Panc1 (cell line): ENCODE measurements at regions not wholly inside any gene's neighbourhood (a gene's known extent, or its start where the extent isn't known, plus 50 kb on each side); places are given as distances from the start of the nearest gene placed in this dataset.

Experiments
- ATAC-seq: fragments of 200-7000 bp; cut with Tn5 transposase; 2 replicates; pipeline ENCODE4 v1.9.1; 2020; ENCODE audit warnings: mild to moderate bottlenecking, moderate library complexity
- BruUV-seq: library from RNA; stranded (reverse); fragments of 400-500 nt; replicated peaks from 2 replicates; lab custom pipeline; 2021; lab: Mats Ljungman, UMichigan
- CTCF ChIA-PET: fragments of 300-600 bp; sonication (Branson Sonifier 250); formaldehyde crosslinking; loops from one replicate; lab custom pipeline; 2022; ENCODE audit warnings: antibody characterized with exemption; lab: Charles Lee
- POLR2A ChIA-PET: fragments of 300-600 bp; sonication (Branson Sonifier 250); formaldehyde crosslinking; loops from one replicate; lab custom pipeline; 2022; ENCODE audit warnings: antibody characterized with exemption; lab: Charles Lee
- DNase-seq: peaks from one replicate; pipeline ENCODE4 v3.0.0-alpha.2; 2010; ENCODE audit warnings: low read depth, low spot score
- H3K27ac ChIP-seq: 2 replicates; pipeline ENCODE4 v1.5.1; 2011; ENCODE audit warnings: mild to moderate bottlenecking, low read length, inconsistent platforms
- H3K27me3 ChIP-seq: fragments of 200-500 bp; sonication (Bioruptor generic); 2 replicates; pipeline ENCODE4 v1.6.0; 2014; ENCODE audit warnings: low read length, inconsistent platforms; ENCODE audit not compliant: control insufficient read depth, insufficient read depth
- H3K36me3 ChIP-seq: fragments of 200-500 bp; sonication (Bioruptor generic); 2 replicates; pipeline ENCODE4 v1.5.1; 2014; ENCODE audit warnings: inconsistent platforms, mild to moderate bottlenecking, low read length, moderate library complexity; ENCODE audit not compliant: control insufficient read depth, insufficient read depth
- H3K4me1 ChIP-seq: 2 replicates; pipeline ENCODE4 v1.5.1; 2011; ENCODE audit warnings: inconsistent platforms, mild to moderate bottlenecking, low read length, moderate library complexity; ENCODE audit not compliant: control insufficient read depth, insufficient read depth
- H3K4me3 ChIP-seq, 2 experiments: 2 replicates each; pipeline ENCODE4 v1.5.1; 2011 to 2012; ENCODE audit warnings: low read depth in 2 of 2, low read length in 2 of 2, mild to moderate bottlenecking in 2 of 2, inconsistent platforms in 1 of 2, moderate library complexity in 1 of 2
- H3K9me3 ChIP-seq: fragments of 200-500 bp; sonication (Bioruptor generic); 2 replicates; pipeline ENCODE4 v1.5.1; 2014; ENCODE audit warnings: low read depth, mild to moderate bottlenecking, inconsistent platforms, low read length, moderate library complexity; ENCODE audit not compliant: control insufficient read depth, insufficient read depth
- POLR2AphosphoS5 ChIP-seq: IDR thresholded peaks from 2 replicates; pipeline ENCODE4 v1.6.1; 2012; ENCODE audit warnings: mild to moderate bottlenecking, low read depth, low read length, moderate library complexity
- REST ChIP-seq, 2 experiments: IDR thresholded peaks; 2 replicates each; pipeline ENCODE4 v1.6.1; 2011 to 2012; ENCODE audit warnings: low read depth in 2 of 2, control low read depth in 1 of 2, low read length in 1 of 2, mild to moderate bottlenecking in 1 of 2, moderate library complexity in 1 of 2; ENCODE audit not compliant: insufficient read depth in 1 of 2
- SIN3A ChIP-seq: IDR thresholded peaks from 2 replicates; pipeline ENCODE4 v1.6.1; 2012; ENCODE audit warnings: low read depth, mild to moderate bottlenecking, low read length, moderate library complexity, borderline replicate concordance; ENCODE audit not compliant: insufficient read depth
- TCF7L2 ChIP-seq: IDR thresholded peaks from 2 replicates; pipeline ENCODE4 v1.6.1; 2011; ENCODE audit warnings: mild to moderate bottlenecking, low read depth, low read length, inconsistent platforms
- in situ Hi-C: cut with HindIII; loops from 2 replicates; pipeline ENCODE4 v1.10.0; 2016; ENCODE audit warnings: low sequenced_read_pairs, low pct_unique_long_range_greater_than_20kb
- intact Hi-C: fragments of 100-400 bp; cut with micrococcal nuclease; formaldehyde crosslinking; loops from one replicate; pipeline ENCODE4 v1.10.0; 2022; ENCODE audit not compliant: unreplicated experiment
- TF ChIP-seq, protein P1 (sequence below): fragments of 450-650 bp; IDR thresholded peaks from 2 replicates; pipeline ENCODE4 v1.5.1; 2017; ENCODE audit warnings: mild to moderate bottlenecking

- ChIA-PET CTCF (no interaction called here), POLR2A (no interaction called here)
- no TSS peak for BruUV-seq
- ATAC-seq: no peak
- Histone ChIP-seq H3K27ac (no peak overlapping the region), H3K9me3 (no peaks in the 10 kb centered on the region), H3K36me3 (no peaks in the 10 kb centered on the region), H3K4me1 (no peaks in the 10 kb centered on the region), H3K27me3 (no peaks in the 10 kb centered on the region), H3K4me3 (no peak overlapping the region)
- in situ Hi-C loops (no loop called here), intact Hi-C loops (no loop called here)
- no peak for TF ChIP-seq REST (IDR thresholded peaks at IDR 0.05; ENCODE audit: insufficient read depth in 1 of 2, low read depth in 2 of 2, low read length in 1 of 2)
- TF ChIP-seq, protein P1, sequence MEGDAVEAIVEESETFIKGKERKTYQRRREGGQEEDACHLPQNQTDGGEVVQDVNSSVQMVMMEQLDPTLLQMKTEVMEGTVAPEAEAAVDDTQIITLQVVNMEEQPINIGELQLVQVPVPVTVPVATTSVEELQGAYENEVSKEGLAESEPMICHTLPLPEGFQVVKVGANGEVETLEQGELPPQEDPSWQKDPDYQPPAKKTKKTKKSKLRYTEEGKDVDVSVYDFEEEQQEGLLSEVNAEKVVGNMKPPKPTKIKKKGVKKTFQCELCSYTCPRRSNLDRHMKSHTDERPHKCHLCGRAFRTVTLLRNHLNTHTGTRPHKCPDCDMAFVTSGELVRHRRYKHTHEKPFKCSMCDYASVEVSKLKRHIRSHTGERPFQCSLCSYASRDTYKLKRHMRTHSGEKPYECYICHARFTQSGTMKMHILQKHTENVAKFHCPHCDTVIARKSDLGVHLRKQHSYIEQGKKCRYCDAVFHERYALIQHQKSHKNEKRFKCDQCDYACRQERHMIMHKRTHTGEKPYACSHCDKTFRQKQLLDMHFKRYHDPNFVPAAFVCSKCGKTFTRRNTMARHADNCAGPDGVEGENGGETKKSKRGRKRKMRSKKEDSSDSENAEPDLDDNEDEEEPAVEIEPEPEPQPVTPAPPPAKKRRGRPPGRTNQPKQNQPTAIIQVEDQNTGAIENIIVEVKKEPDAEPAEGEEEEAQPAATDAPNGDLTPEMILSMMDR: no peak
- no peak for TF ChIP-seq POLR2AphosphoS5
- no peak for TF ChIP-seq SIN3A
- no peak for DNase-seq
Observed at GRCh38 chr11:56890584-56891305, 98.0 kb upstream of the OR5AK2 start.

- intact Hi-C loops: no loop called here
- Histone ChIP-seq H3K4me1 (no peaks in the 10 kb centered on the region), H3K9me3 (no peaks in the 10 kb centered on the region), H3K27ac (no peak overlapping the region), H3K36me3 (no peaks in the 10 kb centered on the region), H3K27me3 (no peaks in the 10 kb centered on the region), H3K4me3 (no peak overlapping the region)
- ATAC-seq (no peak), DNase-seq (no peak)
- TF ChIP-seq SIN3A (no peak), REST (IDR thresholded peaks at IDR 0.05; ENCODE audit: insufficient read depth in 1 of 2, low read depth in 2 of 2, low read length in 1 of 2) (no peak), POLR2AphosphoS5 (no peak), TCF7L2 (no peak)
- TF ChIP-seq, protein P1: no peak
- ChIA-PET POLR2A (no interaction called here), CTCF (no interaction called here)
- in situ Hi-C loops: no loop called here
- BruUV-seq: no TSS peak
Observed at GRCh38 chr11:56889986-56890385, 98.7 kb upstream of the OR5AK2 start.
